Neural cell (in vitro differentiated cells): ENCODE measurements at regions not wholly inside any gene's neighbourhood (a gene's known extent, or its start where the extent isn't known, plus 50 kb on each side); places are given as distances from the start of the nearest gene placed in this dataset.

Experiments used
- CTCF ChIP-seq: fragments of 450-650 bp; IDR thresholded peaks from 2 replicates; pipeline ENCODE4 v1.5.1; 2014; ENCODE audit warnings: antibody characterized with exemption, mild to moderate bottlenecking, moderate library complexity; ENCODE audit not compliant: poor library complexity, severe bottlenecking
- EP300 ChIP-seq: fragments of 450-650 bp; conservative IDR thresholded peaks from 2 replicates; pipeline ENCODE4 v1.6.1; 2014; ENCODE audit warnings: antibody characterized with exemption, mild to moderate bottlenecking, moderate library complexity; ENCODE audit not compliant: poor library complexity, severe bottlenecking
- EZH2 ChIP-seq: fragments of 200-600, 300-800 bp; shearing (Covaris generic), sonication (generic); IDR thresholded peaks from 2 replicates; pipeline ENCODE4 v1.6.1; 2014; ENCODE audit warnings: antibody characterized with exemption, low read length, borderline replicate concordance, mild to moderate bottlenecking; ENCODE audit not compliant: insufficient read depth, poor library complexity, severe bottlenecking
- RAD21 ChIP-seq: fragments of 450-650 bp; conservative IDR thresholded peaks from 2 replicates; pipeline ENCODE4 v1.6.1; 2014; ENCODE audit warnings: antibody characterized with exemption, mild to moderate bottlenecking, moderate library complexity
- REST ChIP-seq: IDR thresholded peaks from 2 replicates; pipeline ENCODE4 v1.6.1; 2012; ENCODE audit warnings: borderline replicate concordance
- TAF1 ChIP-seq: IDR thresholded peaks from 2 replicates; pipeline ENCODE4 v1.6.1; 2012; ENCODE audit warnings: low read depth

- no peak for TF ChIP-seq CTCF
- no peak for TF ChIP-seq EZH2
- TF ChIP-seq EP300 = no peak
- TF ChIP-seq TAF1 = no peak
- TF ChIP-seq REST = no peak
- no peak for TF ChIP-seq RAD21
These were observed 403.5 kb downstream of the ZNF608 start for GRCh38 chr5:124342986-124343385.
